ENCODE measurements at regions not wholly inside any gene's neighbourhood (a gene's known extent, or its start where the extent isn't known, plus 50 kb on each side); places are given as distances from the start of the nearest gene placed in this dataset.

- ChIA-PET CTCF (no interaction called here), POLR2A (no interaction called here)
- Histone ChIP-seq H3K4me3 (ENCODE audit: low read depth, low read length) (no peak overlapping the region), H3K36me3 (ENCODE audit: control insufficient read depth, insufficient read depth, low read length) (no peaks in the 10 kb centered on the region), H3K27me3 (ENCODE audit: control insufficient read depth, insufficient read depth, low read length) (no peaks in the 10 kb centered on the region)
- no peak for DNase-seq (ENCODE audit: low read depth)
- TF ChIP-seq CTCF (IDR thresholded peaks at IDR 0.05; ENCODE audit: insufficient read depth, low read depth, low read length): no peak
Measured at GRCh38 chr17:6274310-6274709, 160.6 kb downstream of the AIPL1 start.

GRCh38 chr17:6269478-6269877 lies 165.4 kb downstream of the AIPL1 start:
- H3K36me3 ChIP-seq (ENCODE audit: control insufficient read depth, insufficient read depth, low read length): no peaks in the 10 kb centered on the region
- DNase-seq (ENCODE audit: low read depth): no peak
- H3K27me3 ChIP-seq (ENCODE audit: control insufficient read depth, insufficient read depth, low read length): no peaks in the 10 kb centered on the region
- CTCF ChIA-PET: no interaction called here
- POLR2A ChIA-PET: no interaction called here
- no peak overlapping the region for H3K4me3 ChIP-seq (ENCODE audit: low read depth, low read length)
- TF ChIP-seq CTCF (IDR thresholded peaks at IDR 0.05; ENCODE audit: insufficient read depth, low read depth, low read length): no peak

GRCh38 chr17:6261466-6261865 lies 173.5 kb downstream of the AIPL1 start:
- TF ChIP-seq CTCF (IDR thresholded peaks at IDR 0.05; ENCODE audit: insufficient read depth, low read depth, low read length): no peak
- Histone ChIP-seq H3K27me3 (ENCODE audit: control insufficient read depth, insufficient read depth, low read length) (no peaks in the 10 kb centered on the region), H3K36me3 (ENCODE audit: control insufficient read depth, insufficient read depth, low read length) (no peaks in the 10 kb centered on the region), H3K4me3 (ENCODE audit: low read depth, low read length) (no peak overlapping the region)
- ChIA-PET CTCF (no interaction called here), POLR2A (no interaction called here)
- no peak for DNase-seq (ENCODE audit: low read depth)

GRCh38 chr17:6259899-6260298 lies 175.0 kb downstream of the AIPL1 start:
- no peaks in the 10 kb centered on the region for H3K27me3 ChIP-seq (ENCODE audit: control insufficient read depth, insufficient read depth, low read length)
- no peak for TF ChIP-seq CTCF (IDR thresholded peaks at IDR 0.05; ENCODE audit: insufficient read depth, low read depth, low read length)

GRCh38 chr17:6257336-6257735 lies 177.6 kb downstream of the AIPL1 start:
- no peaks in the 10 kb centered on the region for H3K36me3 ChIP-seq (ENCODE audit: control insufficient read depth, insufficient read depth, low read length)
- CTCF ChIA-PET: no interaction called here

More at GRCh38 chr17:6259899-6260298, 175.0 kb downstream of the AIPL1 start:
- DNase-seq (ENCODE audit: low read depth): no peak
- Histone ChIP-seq H3K4me3 (ENCODE audit: low read depth, low read length) (no peak overlapping the region), H3K36me3 (ENCODE audit: control insufficient read depth, insufficient read depth, low read length) (no peaks in the 10 kb centered on the region)
- CTCF ChIA-PET: interaction anchor here (1.6 kb wide), 1 partner anchor 553 kb away, joined by 4 read pairs; no protein-coding TSS in a partner anchor
- POLR2A ChIA-PET: no interaction called here

More at GRCh38 chr17:6257336-6257735, 177.6 kb downstream of the AIPL1 start:
- Histone ChIP-seq H3K4me3 (ENCODE audit: low read depth, low read length) (no peak overlapping the region), H3K27me3 (ENCODE audit: control insufficient read depth, insufficient read depth, low read length) (no peaks in the 10 kb centered on the region)
- TF ChIP-seq CTCF (IDR thresholded peaks at IDR 0.05; ENCODE audit: insufficient read depth, low read depth, low read length): no peak
- no peak for DNase-seq (ENCODE audit: low read depth)
- POLR2A ChIA-PET: no interaction called here

All from BJ (cell line).